D721Med (cell line): ENCODE measurements at regions not wholly inside any gene's neighbourhood (a gene's known extent, or its start where the extent isn't known, plus 50 kb on each side); places are given as distances from the start of the nearest gene placed in this dataset.

Source experiments
- DNase-seq: peaks from one replicate; pipeline ENCODE4 v3.0.0; 2011; ENCODE audit warnings: low spot score; ENCODE audit not compliant: insufficient read length
- FAIRE-seq: peaks from 2 replicates; lab custom pipeline; 2011; peaks lifted over from hg19 to GRCh38; lab: Jason Lieb, UNC
- CTCF ChIP-seq: IDR thresholded peaks from 2 replicates; pipeline ENCODE4 v1.5.1; 2012; ENCODE audit warnings: mild to moderate bottlenecking, control low read depth; ENCODE audit not compliant: insufficient read depth; ENCODE audit errors: missing control alignments

- DNase-seq (no peak), FAIRE-seq (no peak)
- no peak for TF ChIP-seq CTCF
Observed at GRCh38 chr6:50276771-50277261, 227.1 kb upstream of the DEFB112 start.

GRCh38 chr6:50277774-50278173, 228.0 kb upstream of the DEFB112 start:
- DNase-seq (no peak), FAIRE-seq (no peak)
- TF ChIP-seq CTCF = no peak

GRCh38 chr6:50278663-50279062, 228.9 kb upstream of the DEFB112 start:
- TF ChIP-seq CTCF = no peak
- DNase-seq (no peak), FAIRE-seq (no peak)

- FAIRE-seq = no peak
- no peak for TF ChIP-seq CTCF
- no peak for DNase-seq
Observed at GRCh38 chr6:50285735-50286134, 236.0 kb upstream of the DEFB112 start.

- FAIRE-seq = no peak
- TF ChIP-seq CTCF = no peak
- no peak for DNase-seq
Observed at GRCh38 chr6:50288241-50288640, 238.5 kb upstream of the DEFB112 start.

- DNase-seq (no peak), FAIRE-seq (no peak)
- no peak for TF ChIP-seq CTCF
Observed at GRCh38 chr6:50288881-50289280, 239.2 kb upstream of the DEFB112 start.

- no peak for DNase-seq
- TF ChIP-seq CTCF = no peak
- FAIRE-seq = no peak
Observed at GRCh38 chr6:50289366-50289765, 239.6 kb upstream of the DEFB112 start.
